Breast epithelium (tissue), 3 donors: ENCODE measurements at regions not wholly inside any gene's neighbourhood (a gene's known extent, or its start where the extent isn't known, plus 50 kb on each side); places are given as distances from the start of the nearest gene placed in this dataset.

Source experiments
- CTCF ChIP-seq, 3 donors: fragments of 450-650 bp; IDR thresholded peaks; one replicate each; pipeline ENCODE4 v1.5.1; 2016 to 2017; ENCODE audit warnings: antibody characterized with exemption in 3 of 3, mild to moderate bottlenecking in 3 of 3, moderate library complexity in 3 of 3
- POLR2A ChIP-seq: fragments of 450-650 bp; IDR thresholded peaks from one replicate; pipeline ENCODE4 v1.6.1; 2016; ENCODE audit warnings: antibody characterized with exemption, mild to moderate bottlenecking, moderate library complexity

DNA sequence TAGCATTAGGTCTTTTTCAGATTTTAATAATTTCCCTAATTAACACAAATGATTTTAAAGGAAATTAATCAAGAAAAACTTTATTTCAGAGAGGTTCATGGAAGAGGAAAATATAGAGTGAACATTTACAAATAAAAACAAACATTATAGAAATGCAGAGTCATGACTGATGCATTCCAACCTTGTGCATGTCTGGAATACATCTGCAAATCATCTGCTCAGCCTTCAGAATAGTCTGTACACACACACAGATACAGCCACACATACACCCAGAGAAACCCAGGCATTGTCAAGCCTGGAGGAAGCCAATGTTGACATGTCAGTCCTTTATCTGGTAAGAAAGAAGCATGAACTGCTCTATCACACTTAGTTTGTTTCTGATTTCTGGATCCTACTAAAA, 61.3 kb upstream of the NFKB1 start:
- TF ChIP-seq POLR2A (no peak), CTCF (IDR thresholded peaks at IDR 0.05) (no peak)
